Endothelial cell of umbilical vein (primary cell): ENCODE measurements at regions not wholly inside any gene's neighbourhood (a gene's known extent, or its start where the extent isn't known, plus 50 kb on each side); places are given as distances from the start of the nearest gene placed in this dataset.

Experiments used
- BruUV-seq: library from RNA; stranded (reverse); fragments of 400-500 nt; replicated peaks from 2 replicates; lab custom pipeline; 2021; lab: Mats Ljungman, UMichigan
- CTCF ChIA-PET: fragments of 300-600, 350-600 bp; sonication (Branson Sonifier 250); formaldehyde crosslinking; loops from one replicate; lab custom pipeline; 2021; ENCODE audit warnings: antibody characterized with exemption, inconsistent platforms; lab: Charles Lee
- POLR2A ChIA-PET: fragments of 300-600, 350-600 bp; sonication (Branson Sonifier 250); formaldehyde crosslinking; loops from one replicate; lab custom pipeline; 2021; ENCODE audit warnings: antibody characterized with exemption, inconsistent platforms; lab: Charles Lee
- DNase-seq: peaks from one replicate; pipeline ENCODE4 v3.0.0-alpha.2; 2011; ENCODE audit warnings: low read depth, low spot score
- FAIRE-seq: peaks from 2 replicates; lab custom pipeline; 2011; peaks lifted over from hg19 to GRCh38; lab: Jason Lieb, UNC
- H2AFZ ChIP-seq: 2 replicates; pipeline ENCODE4 v1.6.0; 2012; ENCODE audit warnings: low read depth, low read length, control low read depth, inconsistent platforms
- H3K27ac ChIP-seq: 2 replicates; pipeline ENCODE4 v1.5.1; 2011; ENCODE audit warnings: low read depth, mild to moderate bottlenecking, control low read depth, low read length, moderate library complexity; ENCODE audit not compliant: insufficient read depth
- H3K27me3 ChIP-seq, 2 experiments: 2 replicates each; pipeline versions ENCODE4 v1.6.0 to v1.6.1; 2011; ENCODE audit warnings: low read length in 2 of 2, mixed read lengths in 1 of 2; ENCODE audit not compliant: control insufficient read depth in 2 of 2, insufficient read depth in 2 of 2
- H3K36me3 ChIP-seq, 2 experiments: 2 replicates in 1 of 2; 3 replicates in 1 of 2; pipeline ENCODE4 v1.5.1; 2011; ENCODE audit warnings: low read length in 2 of 2, mild to moderate bottlenecking in 1 of 2, moderate library complexity in 1 of 2; ENCODE audit not compliant: control insufficient read depth in 2 of 2, insufficient read depth in 2 of 2; ENCODE audit errors: extremely low read depth in 1 of 2
- H3K4me1 ChIP-seq: 3 replicates; pipeline ENCODE4 v1.5.1; 2011; ENCODE audit warnings: mild to moderate bottlenecking, low read length; ENCODE audit not compliant: control insufficient read depth, insufficient read depth; ENCODE audit errors: extremely low read depth
- H3K4me2 ChIP-seq: 2 replicates; pipeline ENCODE4 v1.6.1; 2011; ENCODE audit warnings: low read length, control low read depth, mixed read lengths; ENCODE audit not compliant: insufficient read depth
- H3K4me3 ChIP-seq, 3 experiments: fragments of 200-600 bp in 1 of 3; sonication (generic), shearing (Covaris generic) in 1 of 3; replicated peaks in 1 of 3; 2 replicates each; pipeline ENCODE4 v1.5.1; 2011 to 2016; ENCODE audit warnings: control low read depth in 3 of 3, low read length in 3 of 3, mild to moderate bottlenecking in 2 of 3, inconsistent platforms in 1 of 3, low read depth in 1 of 3, moderate library complexity in 1 of 3; ENCODE audit not compliant: insufficient read depth in 1 of 3
- H3K79me2 ChIP-seq: 2 replicates; pipeline ENCODE4 v1.6.0; 2012; ENCODE audit warnings: low read length, inconsistent platforms; ENCODE audit not compliant: control insufficient read depth, insufficient read depth
- H3K9ac ChIP-seq: replicated peaks from 2 replicates; pipeline ENCODE3; 2011; ENCODE audit warnings: low read length, control low read depth; ENCODE audit not compliant: insufficient read depth; ENCODE audit errors: extremely low read depth
- H3K9me1 ChIP-seq: replicated peaks from 3 replicates; pipeline ENCODE4 v1.6.0; 2011; ENCODE audit warnings: mild to moderate bottlenecking, low read length; ENCODE audit not compliant: control insufficient read depth, insufficient read depth; ENCODE audit errors: extremely low read depth
- H3K9me3 ChIP-seq: replicated peaks from 2 replicates; pipeline ENCODE4 v1.5.1; 2012; ENCODE audit warnings: low read length, inconsistent platforms; ENCODE audit not compliant: control insufficient read depth, insufficient read depth
- H4K20me1 ChIP-seq: replicated peaks from 2 replicates; pipeline ENCODE3; 2011; ENCODE audit warnings: mild to moderate bottlenecking, low read length; ENCODE audit not compliant: control insufficient read depth, insufficient read depth; ENCODE audit errors: extremely low read depth
- CTCF ChIP-seq, 2 donors: IDR thresholded peaks; 1 replicate in 1 of 2; 2 replicates in 1 of 2; pipeline ENCODE4 v1.5.1; 2011; ENCODE audit warnings: low read length in 2 of 2, mild to moderate bottlenecking in 2 of 2, moderate library complexity in 2 of 2, control low read depth in 1 of 2, inconsistent platforms in 1 of 2, low read depth in 1 of 2; ENCODE audit not compliant: insufficient read depth in 1 of 2; ENCODE audit errors: extremely low read depth in 1 of 2
- EZH2 ChIP-seq: IDR thresholded peaks from 2 replicates; pipeline ENCODE4 v1.6.1; 2012; ENCODE audit warnings: borderline replicate concordance, low read depth, mild to moderate bottlenecking, moderate library complexity, low read length, inconsistent platforms; ENCODE audit not compliant: severe bottlenecking
- FOS ChIP-seq: IDR thresholded peaks from 2 replicates; pipeline ENCODE4 v1.6.1; 2011; ENCODE audit warnings: mild to moderate bottlenecking, low read length, moderate library complexity, borderline replicate concordance; ENCODE audit not compliant: insufficient read depth
- GATA2 ChIP-seq: IDR thresholded peaks from 2 replicates; pipeline ENCODE4 v1.7.0; 2011; ENCODE audit warnings: low read depth, mild to moderate bottlenecking, moderate library complexity, mixed read lengths, low read length; ENCODE audit not compliant: insufficient read length, insufficient read depth
- JUN ChIP-seq: IDR thresholded peaks from 2 replicates; pipeline ENCODE4 v1.6.1; 2011; ENCODE audit warnings: borderline replicate concordance, low read depth; ENCODE audit not compliant: insufficient read length, insufficient read depth
- MYC ChIP-seq: IDR thresholded peaks from one replicate; pipeline ENCODE4 v1.6.1; 2011; ENCODE audit warnings: mild to moderate bottlenecking, low read depth, low read length
- POLR2A ChIP-seq: IDR thresholded peaks from 2 replicates; pipeline ENCODE4 v1.6.1; 2012; ENCODE audit warnings: low read depth, mild to moderate bottlenecking, control low read depth, low read length
- dilution Hi-C: fragments of 300-500 bp; cut with MboI; formaldehyde crosslinking; loops from one replicate; pipeline ENCODE4 v1.15.0; 2019; ENCODE audit warnings: low sequenced_read_pairs; ENCODE audit not compliant: extremely low pct_ligation_motif_present
- intact Hi-C: fragments of 100-400 bp; cut with micrococcal nuclease; formaldehyde crosslinking; loops from one replicate; pipeline ENCODE4 v1.10.0; 2022
- TF ChIP-seq, protein P1 (sequence below): IDR thresholded peaks from 2 replicates; pipeline ENCODE4 v1.6.1; 2011; ENCODE audit not compliant: insufficient read depth, insufficient read length

- Histone ChIP-seq H2AFZ (peak overlapping the region; percentile 71), H3K27ac (peak overlapping the region; percentile 1), H3K27me3 (no peaks in the 10 kb centered on the region), H3K9me3 (peaks cover 2% of the 10 kb centered on the region), H3K36me3 (peaks cover 0 to 2% of the 10 kb centered on the region in 2 experiments), H3K79me2 (no peaks in the 10 kb centered on the region), H3K4me1 (peaks cover 25% of the 10 kb centered on the region), H3K4me2 (peak overlapping the region; percentile 34), H3K4me3 (no peak overlapping the region), H3K9me1 (no peaks in the 10 kb centered on the region), H3K9ac (no peak overlapping the region), H4K20me1 (no peaks in the 10 kb centered on the region)
- FAIRE-seq (peak; percentile 49), DNase-seq (peak; percentile 62)
- intact Hi-C loops: loop anchor here (10.0 kb wide), 1 partner anchor 324 kb away; no protein-coding TSS in a partner anchor
- dilution Hi-C loops: no loop called here
- ChIA-PET POLR2A (interaction anchor here (0.5 to 1.5 kb wide), 2 partner anchors 15 to 183 kb away, joined by 3 to 6 read pairs; partner anchors contain the start of gene PHLDA1), CTCF (interaction anchor here (0.7 to 1.8 kb wide), 3 partner anchors 8 to 20 kb away, joined by 5 to 6 read pairs (median 6); no protein-coding TSS in a partner anchor)
- no TSS peak for BruUV-seq
- TF ChIP-seq EZH2 (no peak), JUN (no peak), FOS (no peak), CTCF (IDR thresholded peaks at IDR 0.05; ENCODE audit: extremely low read depth in 1 of 2, insufficient read depth in 1 of 2, low read depth in 1 of 2, low read length in 2 of 2) (no peak), GATA2 (no peak), POLR2A (no peak), MYC (no peak)
- TF ChIP-seq, protein P1, sequence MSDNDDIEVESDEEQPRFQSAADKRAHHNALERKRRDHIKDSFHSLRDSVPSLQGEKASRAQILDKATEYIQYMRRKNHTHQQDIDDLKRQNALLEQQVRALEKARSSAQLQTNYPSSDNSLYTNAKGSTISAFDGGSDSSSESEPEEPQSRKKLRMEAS: no peak
Observed at GRCh38 chr12:75848431-75848925, 183.1 kb downstream of the PHLDA1 start.
